ENCODE measurements at regions not wholly inside any gene's neighbourhood (a gene's known extent, or its start where the extent isn't known, plus 50 kb on each side); places are given as distances from the start of the nearest gene placed in this dataset.

- DNase-seq = peak in 5 of 42 donors; percentile 17 to 54 (median 30)
- intact Hi-C loops (cut with DNase I) = no loop called here
Observed at GRCh38 chr6:6851059-6851948, 256.5 kb upstream of the RREB1 start.

- intact Hi-C loops (cut with DNase I) = no loop called here
- DNase-seq = no peak
Observed at GRCh38 chr6:6851949-6852261, 255.9 kb upstream of the RREB1 start.

GRCh38 chr6:6856538-6857523 is 250.9 kb upstream of the RREB1 start:
- intact Hi-C loops (cut with DNase I) = no loop called here
- DNase-seq = peak in 24 of 42 donors; percentile 8 to 57 (median 25)

- intact Hi-C loops (cut with DNase I) = no loop called here
- no peak for DNase-seq
Observed at GRCh38 chr6:6857528-6857927, 250.2 kb upstream of the RREB1 start.

- intact Hi-C loops (cut with DNase I) = no loop called here
- no peak for DNase-seq
Observed at GRCh38 chr6:6858533-6858982, 249.2 kb upstream of the RREB1 start.

GRCh38 chr6:6859105-6859504 is 248.7 kb upstream of the RREB1 start:
- intact Hi-C loops (cut with DNase I) = no loop called here
- no peak for DNase-seq

GRCh38 chr6:6859722-6860121 is 248.0 kb upstream of the RREB1 start:
- intact Hi-C loops (cut with DNase I) = no loop called here
- no peak for DNase-seq

- intact Hi-C loops (cut with DNase I) = no loop called here
- no peak for DNase-seq
Observed at GRCh38 chr6:6860863-6861262, 246.9 kb upstream of the RREB1 start.

GRCh38 chr6:6861351-6861894 is 246.3 kb upstream of the RREB1 start:
- intact Hi-C loops (cut with DNase I) = no loop called here
- DNase-seq = no peak

- intact Hi-C loops (cut with DNase I) = no loop called here
- DNase-seq = no peak
Observed at GRCh38 chr6:6861995-6862394, 245.8 kb upstream of the RREB1 start.

GRCh38 chr6:6863970-6864639 is 243.7 kb upstream of the RREB1 start:
- intact Hi-C loops (cut with DNase I) = no loop called here
- DNase-seq = no peak

GRCh38 chr6:6865611-6866010 is 242.2 kb upstream of the RREB1 start:
- no peak for DNase-seq
- intact Hi-C loops (cut with DNase I) = no loop called here

GRCh38 chr6:6866656-6867403 is 240.9 kb upstream of the RREB1 start:
- intact Hi-C loops (cut with DNase I) = no loop called here
- DNase-seq = no peak

GRCh38 chr6:6867404-6867799 is 240.4 kb upstream of the RREB1 start:
- no peak for DNase-seq
- intact Hi-C loops (cut with DNase I) = no loop called here

- DNase-seq = no peak
Observed at GRCh38 chr6:6869094-6869493, 238.7 kb upstream of the RREB1 start.

GRCh38 chr6:6870921-6871320 is 236.8 kb upstream of the RREB1 start:
- intact Hi-C loops (cut with DNase I) = no loop called here
- DNase-seq = no peak

More at GRCh38 chr6:6869094-6869493, 238.7 kb upstream of the RREB1 start:
- intact Hi-C loops (cut with DNase I) = no loop called here

GRCh38 chr6:6872459-6873344 is 235.1 kb upstream of the RREB1 start:
- DNase-seq = no peak
- intact Hi-C loops (cut with DNase I) = no loop called here

GRCh38 chr6:6873778-6874177 is 234.0 kb upstream of the RREB1 start:
- intact Hi-C loops (cut with DNase I) = no loop called here

More at GRCh38 chr6:6873778-6874177, 234.0 kb upstream of the RREB1 start:
- DNase-seq = no peak
